GM13976 (cell line): ENCODE measurements at regions not wholly inside any gene's neighbourhood (a gene's known extent, or its start where the extent isn't known, plus 50 kb on each side); places are given as distances from the start of the nearest gene placed in this dataset.

ENCODE experiments used
- DNase-seq: peaks from one replicate; pipeline ENCODE4 v3.0.0; 2012; ENCODE audit warnings: low spot score
- in situ Hi-C: fragments of 300-500 bp; cut with MboI; formaldehyde crosslinking; loops from one replicate; pipeline ENCODE4 v1.12.0; 2022; ENCODE audit warnings: low sequenced_read_pairs, mixed read lengths, inconsistent platforms; ENCODE audit not compliant: unreplicated experiment
- TF ChIP-seq, protein P1 (sequence below): IDR thresholded peaks from 2 replicates; pipeline ENCODE4 v1.5.1; 2012; ENCODE audit warnings: borderline replicate concordance, mild to moderate bottlenecking; ENCODE audit not compliant: insufficient read depth; ENCODE audit errors: extremely low read depth, missing control alignments, control extremely low read depth

DNA sequence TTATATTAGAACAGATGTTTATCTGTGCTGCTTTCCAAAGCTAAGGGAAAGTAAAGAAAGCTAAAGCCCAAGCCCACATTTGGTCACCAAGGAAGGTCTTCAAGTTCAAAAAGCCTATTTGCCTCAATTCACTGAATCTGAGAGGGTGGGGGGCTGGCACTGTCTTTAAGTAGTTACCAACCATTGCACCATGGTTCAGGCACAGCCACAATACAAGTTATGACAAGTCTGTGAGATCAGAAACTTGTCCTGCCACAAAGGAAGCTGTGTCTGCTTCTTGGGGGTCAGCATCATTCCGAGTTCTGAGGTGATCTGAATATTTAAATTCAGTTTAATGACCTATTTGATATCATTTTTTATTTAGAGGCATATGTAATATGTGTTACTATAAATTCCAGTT lies 78.3 kb upstream of the OPRM1 start:
- no peak for DNase-seq
- in situ Hi-C loops = no loop called here
- TF ChIP-seq, protein P1, sequence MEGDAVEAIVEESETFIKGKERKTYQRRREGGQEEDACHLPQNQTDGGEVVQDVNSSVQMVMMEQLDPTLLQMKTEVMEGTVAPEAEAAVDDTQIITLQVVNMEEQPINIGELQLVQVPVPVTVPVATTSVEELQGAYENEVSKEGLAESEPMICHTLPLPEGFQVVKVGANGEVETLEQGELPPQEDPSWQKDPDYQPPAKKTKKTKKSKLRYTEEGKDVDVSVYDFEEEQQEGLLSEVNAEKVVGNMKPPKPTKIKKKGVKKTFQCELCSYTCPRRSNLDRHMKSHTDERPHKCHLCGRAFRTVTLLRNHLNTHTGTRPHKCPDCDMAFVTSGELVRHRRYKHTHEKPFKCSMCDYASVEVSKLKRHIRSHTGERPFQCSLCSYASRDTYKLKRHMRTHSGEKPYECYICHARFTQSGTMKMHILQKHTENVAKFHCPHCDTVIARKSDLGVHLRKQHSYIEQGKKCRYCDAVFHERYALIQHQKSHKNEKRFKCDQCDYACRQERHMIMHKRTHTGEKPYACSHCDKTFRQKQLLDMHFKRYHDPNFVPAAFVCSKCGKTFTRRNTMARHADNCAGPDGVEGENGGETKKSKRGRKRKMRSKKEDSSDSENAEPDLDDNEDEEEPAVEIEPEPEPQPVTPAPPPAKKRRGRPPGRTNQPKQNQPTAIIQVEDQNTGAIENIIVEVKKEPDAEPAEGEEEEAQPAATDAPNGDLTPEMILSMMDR = no peak

GRCh38 chr6:153960281-153960680 lies 78.8 kb upstream of the OPRM1 start:
- TF ChIP-seq, protein P1 = no peak
- in situ Hi-C loops = no loop called here
- no peak for DNase-seq

DNA sequence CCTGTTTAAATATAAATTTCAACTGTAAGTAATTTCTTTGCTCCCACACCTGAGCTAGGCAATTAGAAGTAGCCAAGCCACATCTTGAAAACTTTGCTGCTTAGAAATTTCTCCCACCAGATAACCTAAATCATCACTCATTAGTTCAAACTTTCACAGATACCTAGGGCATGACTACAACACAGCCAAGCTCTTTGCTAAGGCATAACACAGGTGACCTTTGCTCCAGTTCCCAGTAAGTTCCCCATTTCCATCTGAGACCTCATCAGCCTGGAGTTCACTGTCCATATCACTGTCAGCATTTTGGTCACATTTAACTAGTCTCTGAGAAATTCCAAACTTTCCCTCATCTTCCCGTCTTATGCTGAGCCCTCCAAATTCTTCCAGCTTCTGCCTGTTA lies 79.8 kb upstream of the OPRM1 start:
- DNase-seq = no peak
- in situ Hi-C loops = no loop called here
- TF ChIP-seq, protein P1 = no peak

DNA sequence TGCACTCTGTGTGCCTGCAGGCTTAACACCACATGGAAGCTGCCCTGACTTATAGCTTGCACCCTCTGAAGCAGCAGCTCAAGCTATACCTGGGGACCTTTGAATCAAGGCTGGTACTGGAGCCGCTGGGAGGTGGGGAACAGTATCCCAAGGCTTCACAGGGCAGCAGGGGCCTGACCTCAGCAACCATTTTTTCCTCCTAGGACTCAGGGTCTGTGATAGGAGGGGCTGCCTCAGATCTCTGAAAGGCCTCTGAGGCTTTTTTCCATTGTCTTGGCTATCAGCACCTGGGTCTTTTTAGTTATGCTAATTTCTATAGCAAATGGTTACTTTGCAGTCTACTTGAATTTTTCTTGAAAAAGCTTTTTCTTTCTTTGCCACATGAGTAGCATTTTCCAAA lies 80.2 kb upstream of the OPRM1 start:
- TF ChIP-seq, protein P1 = no peak
- in situ Hi-C loops = no loop called here
- no peak for DNase-seq

DNA sequence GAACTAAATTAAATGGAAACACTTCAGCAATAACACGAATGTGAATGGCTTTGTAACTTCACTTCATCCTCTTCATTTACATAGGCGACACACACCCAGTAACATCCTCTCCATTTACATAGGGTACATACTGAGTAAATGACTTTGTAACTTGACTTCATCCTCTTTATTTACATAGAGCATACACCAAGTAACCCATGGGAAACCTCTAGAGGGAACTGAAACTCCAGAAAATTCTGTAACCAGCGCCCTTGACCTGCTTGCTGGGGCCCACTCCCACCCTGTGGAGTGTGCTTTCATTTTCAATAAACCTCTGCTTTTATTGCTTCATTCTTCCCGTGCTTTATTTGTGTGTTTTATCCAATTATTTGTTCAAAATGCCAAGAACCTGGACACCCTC lies 81.6 kb upstream of the OPRM1 start:
- no peak for DNase-seq
- TF ChIP-seq, protein P1 = no peak
- in situ Hi-C loops = no loop called here

GRCh38 chr6:153956808-153957207 lies 82.2 kb upstream of the OPRM1 start:
- in situ Hi-C loops = no loop called here
- TF ChIP-seq, protein P1 = no peak
- DNase-seq = no peak

- DNase-seq = no peak
- TF ChIP-seq, protein P1 = no peak
- in situ Hi-C loops = no loop called here
Observed at GRCh38 chr6:153949616-153950015, 89.4 kb upstream of the OPRM1 start.
